ENCODE measurements at regions not wholly inside any gene's neighbourhood (a gene's known extent, or its start where the extent isn't known, plus 50 kb on each side); places are given as distances from the start of the nearest gene placed in this dataset.

GRCh38 chrX:1932231-1932630, 317.4 kb downstream of the ASMT start:
- Mint-ChIP-seq H3K9me3 (no peaks in the 10 kb centered on the region), H3K27me3 (ENCODE audit: low read depth) (no peaks in the 10 kb centered on the region), H3K27ac (ENCODE audit: unreplicated experiment) (no peak overlapping the region), H3K36me3 (ENCODE audit: low read depth) (no peaks in the 10 kb centered on the region), H3K4me3 (no peak overlapping the region), H3K4me1 (peaks cover 11% of the 10 kb centered on the region)
- no peak for TF ChIP-seq CTCF (conservative IDR thresholded peaks at IDR 0.05)
- DNase-seq (ENCODE audit: low read depth, low spot score) = no peak

- no peak for TF ChIP-seq CTCF (conservative IDR thresholded peaks at IDR 0.05)
- Mint-ChIP-seq H3K4me1 (peaks cover 8% of the 10 kb centered on the region), H3K27ac (ENCODE audit: unreplicated experiment) (no peak overlapping the region), H3K27me3 (ENCODE audit: low read depth) (no peaks in the 10 kb centered on the region), H3K4me3 (no peak overlapping the region), H3K36me3 (ENCODE audit: low read depth) (peaks cover 3% of the 10 kb centered on the region), H3K9me3 (peaks cover 4% of the 10 kb centered on the region)
- DNase-seq (ENCODE audit: low read depth, low spot score) = no peak
Measured at GRCh38 chrX:1933964-1934363, 319.1 kb downstream of the ASMT start.

- Mint-ChIP-seq H3K27ac (ENCODE audit: unreplicated experiment) (no peak overlapping the region), H3K4me3 (no peak overlapping the region), H3K27me3 (ENCODE audit: low read depth) (no peaks in the 10 kb centered on the region), H3K36me3 (ENCODE audit: low read depth) (peaks cover 4% of the 10 kb centered on the region), H3K4me1 (peaks cover 6% of the 10 kb centered on the region), H3K9me3 (peaks cover 5% of the 10 kb centered on the region)
- DNase-seq (ENCODE audit: low read depth, low spot score) = no peak
- no peak for TF ChIP-seq CTCF (conservative IDR thresholded peaks at IDR 0.05)
Measured at GRCh38 chrX:1935805-1936204, 320.9 kb downstream of the ASMT start.

- peaks cover 4% of the 10 kb centered on the region for H3K36me3 Mint-ChIP-seq (ENCODE audit: low read depth)
- H3K9me3 Mint-ChIP-seq = peaks cover 5% of the 10 kb centered on the region
- no peak for DNase-seq (ENCODE audit: low read depth, low spot score)
- H3K27ac Mint-ChIP-seq (ENCODE audit: unreplicated experiment) = no peak overlapping the region
- H3K4me1 Mint-ChIP-seq = peaks cover 5% of the 10 kb centered on the region
- no peak overlapping the region for H3K4me3 Mint-ChIP-seq
- TF ChIP-seq CTCF (conservative IDR thresholded peaks at IDR 0.05) = no peak
- H3K27me3 Mint-ChIP-seq (ENCODE audit: low read depth) = no peaks in the 10 kb centered on the region
Measured at GRCh38 chrX:1938190-1938589, 323.3 kb downstream of the ASMT start.

GRCh38 chrX:1941321-1941720, 326.5 kb downstream of the ASMT start:
- Mint-ChIP-seq H3K27me3 (ENCODE audit: low read depth) (no peaks in the 10 kb centered on the region), H3K4me3 (no peak overlapping the region), H3K9me3 (peaks cover 5% of the 10 kb centered on the region), H3K4me1 (peaks cover 5% of the 10 kb centered on the region), H3K36me3 (ENCODE audit: low read depth) (peaks cover 4% of the 10 kb centered on the region), H3K27ac (ENCODE audit: unreplicated experiment) (no peak overlapping the region)
- DNase-seq (ENCODE audit: low read depth, low spot score) = no peak
- TF ChIP-seq CTCF (conservative IDR thresholded peaks at IDR 0.05) = no peak

- H3K4me3 Mint-ChIP-seq = no peak overlapping the region
- H3K36me3 Mint-ChIP-seq (ENCODE audit: low read depth) = no peaks in the 10 kb centered on the region
- H3K4me1 Mint-ChIP-seq = peaks cover 5% of the 10 kb centered on the region
- H3K9me3 Mint-ChIP-seq = no peaks in the 10 kb centered on the region
- no peak overlapping the region for H3K27ac Mint-ChIP-seq (ENCODE audit: unreplicated experiment)
- DNase-seq (ENCODE audit: low read depth, low spot score) = no peak
- no peaks in the 10 kb centered on the region for H3K27me3 Mint-ChIP-seq (ENCODE audit: low read depth)
- no peak for TF ChIP-seq CTCF (conservative IDR thresholded peaks at IDR 0.05)
Measured at GRCh38 chrX:1945879-1946278, 331.0 kb downstream of the ASMT start.
